HEK293 (cell line): ENCODE measurements at regions not wholly inside any gene's neighbourhood (a gene's known extent, or its start where the extent isn't known, plus 50 kb on each side); places are given as distances from the start of the nearest gene placed in this dataset.

Source experiments
- CTCF ChIA-PET: fragments of 350-600 bp; formaldehyde crosslinking; extraction: SDS; loops from one replicate; lab custom pipeline; 2021; ENCODE audit warnings: antibody characterized with exemption; lab: Yijun Ruan, JAX
- POLR2A ChIA-PET: fragments of 300-600 bp; formaldehyde crosslinking; extraction: SDS; loops from one replicate; lab custom pipeline; 2020; ENCODE audit warnings: antibody characterized with exemption, inconsistent platforms; lab: Yijun Ruan, JAX
- H3K27ac ChIP-seq: fragments of 200-500 bp; sonication (Bioruptor generic); 2 replicates; pipeline ENCODE4 v1.5.1; 2014; ENCODE audit warnings: low read depth, low read length, control low read depth, inconsistent platforms; ENCODE audit errors: extremely low read depth
- H3K36me3 ChIP-seq, 2 experiments: fragments of 200-500 bp in 1 of 2; sonication (Bioruptor generic) in 1 of 2; 1 replicate in 1 of 2; 2 replicates in 1 of 2; pipeline ENCODE4 v1.5.1; 2014 to 2017; ENCODE audit warnings: inconsistent platforms in 2 of 2, low read length in 2 of 2; ENCODE audit not compliant: control insufficient read depth in 2 of 2, insufficient read depth in 1 of 2
- H3K4me1 ChIP-seq: fragments of 200-500 bp; sonication (Bioruptor generic); 2 replicates; pipeline ENCODE4 v1.5.1; 2014; ENCODE audit warnings: mild to moderate bottlenecking, low read length, inconsistent platforms; ENCODE audit not compliant: control insufficient read depth, insufficient read depth
- H3K4me3 ChIP-seq: 2 replicates; pipeline ENCODE4 v1.5.1; 2011; ENCODE audit warnings: low read depth, mild to moderate bottlenecking, control low read depth, low read length, moderate library complexity
- H3K9me3 ChIP-seq: fragments of 200-500 bp; sonication (Bioruptor generic); 2 replicates; pipeline ENCODE4 v1.5.1; 2014; ENCODE audit warnings: low read depth, low read length, inconsistent platforms; ENCODE audit not compliant: control insufficient read depth, insufficient read depth
- HOXC10 ChIP-seq: sonication (generic); formaldehyde crosslinking; IDR thresholded peaks from 2 replicates; pipeline ENCODE4 v1.8.1; 2023; ENCODE audit warnings: mild to moderate bottlenecking, missing genetic modification reagents
- KLF7 ChIP-seq: fragments of 450-650 bp; formaldehyde crosslinking; IDR thresholded peaks from 2 replicates; pipeline ENCODE4 v1.5.1; 2016; ENCODE audit warnings: missing biosample characterization, missing genetic modification characterization, borderline replicate concordance
- MYNN ChIP-seq: fragments of 450-650 bp; formaldehyde crosslinking; IDR thresholded peaks from 2 replicates; pipeline ENCODE4 v1.5.1; 2016; ENCODE audit warnings: missing biosample characterization, missing genetic modification characterization, borderline replicate concordance
- SETDB1 ChIP-seq: IDR thresholded peaks from one replicate; pipeline ENCODE4 v1.6.1; 2017; ENCODE audit warnings: mild to moderate bottlenecking, low read length, moderate library complexity, mixed read lengths; ENCODE audit not compliant: insufficient read length
- ZBTB11 ChIP-seq: fragments of 450-650 bp; formaldehyde crosslinking; conservative IDR thresholded peaks from 2 replicates; pipeline ENCODE4 v1.5.1; 2016; ENCODE audit warnings: low read depth, missing biosample characterization, missing genetic modification characterization
- ZNF132 ChIP-seq: fragments of 450-650 bp; formaldehyde crosslinking; IDR thresholded peaks from 2 replicates; pipeline ENCODE4 v1.5.1; 2017; ENCODE audit warnings: missing biosample characterization, missing genetic modification characterization, borderline replicate concordance
- ZNF18 ChIP-seq: fragments of 450-650 bp; formaldehyde crosslinking; IDR thresholded peaks from 2 replicates; pipeline ENCODE4 v1.5.1; 2016; ENCODE audit warnings: missing biosample characterization, missing genetic modification characterization
- ZNF2 ChIP-seq: fragments of 450-650 bp; formaldehyde crosslinking; IDR thresholded peaks from 2 replicates; pipeline ENCODE4 v1.5.1; 2016; ENCODE audit warnings: missing biosample characterization, missing genetic modification characterization
- ZNF248 ChIP-seq: fragments of 450-650 bp; formaldehyde crosslinking; IDR thresholded peaks from 2 replicates; pipeline ENCODE4 v1.5.1; 2017; ENCODE audit warnings: missing biosample characterization, missing genetic modification characterization
- ZNF302 ChIP-seq: fragments of 450-650 bp; formaldehyde crosslinking; IDR thresholded peaks from 2 replicates; pipeline ENCODE4 v1.5.1; 2016; ENCODE audit warnings: missing biosample characterization, missing genetic modification characterization, low read depth
- ZNF548 ChIP-seq: fragments of 450-650 bp; formaldehyde crosslinking; IDR thresholded peaks from 2 replicates; pipeline ENCODE4 v1.5.1; 2016; ENCODE audit warnings: missing biosample characterization, missing genetic modification characterization
- ZNF561 ChIP-seq: fragments of 450-650 bp; IDR thresholded peaks from 2 replicates; pipeline ENCODE4 v1.5.1; 2018; ENCODE audit warnings: missing biosample characterization, missing genetic modification characterization, borderline replicate concordance
- ZNF629 ChIP-seq: fragments of 450-650 bp; formaldehyde crosslinking; IDR thresholded peaks from 2 replicates; pipeline ENCODE4 v1.5.1; 2017; ENCODE audit warnings: missing biosample characterization, missing genetic modification characterization
- TF ChIP-seq, protein P1 (sequence below): fragments of 450-650 bp; formaldehyde crosslinking; IDR thresholded peaks from 2 replicates; pipeline ENCODE4 v1.5.1; 2016; ENCODE audit warnings: missing biosample characterization, missing genetic modification characterization
- TF ChIP-seq, protein P2 (sequence below): fragments of 450-650 bp; formaldehyde crosslinking; IDR thresholded peaks from 2 replicates; pipeline ENCODE4 v1.5.1; 2016; ENCODE audit warnings: missing biosample characterization, missing genetic modification characterization

DNA sequence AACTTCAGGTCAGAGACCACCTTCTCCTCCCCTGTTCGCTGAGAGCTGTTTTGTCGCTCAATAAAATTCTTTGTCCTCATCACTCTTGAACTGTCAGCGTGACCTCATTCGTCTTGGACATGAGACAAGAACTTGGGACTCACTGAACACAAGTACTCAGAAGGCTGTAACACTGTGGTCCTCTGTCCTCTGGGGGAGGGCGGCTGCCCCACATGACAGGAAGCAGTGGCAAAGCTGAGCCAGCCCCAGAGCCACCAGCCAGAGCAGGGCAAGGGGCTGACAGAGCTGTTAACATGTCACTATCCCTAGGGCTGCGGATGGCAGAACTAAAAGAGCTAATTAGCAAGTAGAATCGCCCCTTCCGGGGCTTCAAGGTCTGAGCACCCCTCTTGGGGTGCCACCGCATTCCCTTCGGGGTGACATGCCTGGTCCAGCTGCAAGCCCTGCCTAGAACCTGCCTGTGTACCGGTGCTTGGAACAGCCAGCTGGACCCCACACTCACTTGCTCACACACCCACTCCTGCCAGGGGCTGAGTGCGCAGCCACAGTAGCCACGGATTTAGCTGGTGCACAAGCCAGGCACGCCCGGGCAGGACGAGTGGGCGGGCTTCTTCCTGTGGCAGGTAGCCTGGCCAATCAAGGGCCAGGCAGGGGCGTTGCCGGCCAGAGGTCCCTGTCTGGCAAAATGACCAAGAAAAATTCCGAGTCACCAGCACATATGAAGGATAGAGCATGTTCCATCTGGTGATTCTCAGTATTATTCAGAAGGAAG lies 648.6 kb upstream of the AGA start:
- H3K36me3 ChIP-seq, result no peaks in the 10 kb centered on the region
- POLR2A ChIA-PET, result no interaction called here
- H3K27ac ChIP-seq, result no peak overlapping the region
- TF ChIP-seq SETDB1 (peak; percentile 60), ZBTB11 (tag by site-specific recombination) (no peak), ZNF132 (tag by site-specific recombination) (no peak)
- no peak overlapping the region for H3K4me3 ChIP-seq
- H3K9me3 ChIP-seq, result no peaks in the 10 kb centered on the region
- CTCF ChIA-PET, result interaction anchor here (0.7 kb wide), 1 partner anchor 1335 kb away, joined by 3 read pairs; no protein-coding TSS in a partner anchor
- no peaks in the 10 kb centered on the region for H3K4me1 ChIP-seq

- ChIA-PET POLR2A (no interaction called here), CTCF (no interaction called here)
- Histone ChIP-seq H3K4me3 (no peak overlapping the region), H3K36me3 (no peaks in the 10 kb centered on the region)
- TF ChIP-seq ZNF548 (tag by site-specific recombination) (no peak), MYNN (no peak), ZNF2 (tag by site-specific recombination) (no peak), ZNF18 (no peak), ZNF629 (tag by site-specific recombination) (no peak), KLF7 (tag by site-specific recombination) (no peak)
- TF ChIP-seq, protein P1, sequence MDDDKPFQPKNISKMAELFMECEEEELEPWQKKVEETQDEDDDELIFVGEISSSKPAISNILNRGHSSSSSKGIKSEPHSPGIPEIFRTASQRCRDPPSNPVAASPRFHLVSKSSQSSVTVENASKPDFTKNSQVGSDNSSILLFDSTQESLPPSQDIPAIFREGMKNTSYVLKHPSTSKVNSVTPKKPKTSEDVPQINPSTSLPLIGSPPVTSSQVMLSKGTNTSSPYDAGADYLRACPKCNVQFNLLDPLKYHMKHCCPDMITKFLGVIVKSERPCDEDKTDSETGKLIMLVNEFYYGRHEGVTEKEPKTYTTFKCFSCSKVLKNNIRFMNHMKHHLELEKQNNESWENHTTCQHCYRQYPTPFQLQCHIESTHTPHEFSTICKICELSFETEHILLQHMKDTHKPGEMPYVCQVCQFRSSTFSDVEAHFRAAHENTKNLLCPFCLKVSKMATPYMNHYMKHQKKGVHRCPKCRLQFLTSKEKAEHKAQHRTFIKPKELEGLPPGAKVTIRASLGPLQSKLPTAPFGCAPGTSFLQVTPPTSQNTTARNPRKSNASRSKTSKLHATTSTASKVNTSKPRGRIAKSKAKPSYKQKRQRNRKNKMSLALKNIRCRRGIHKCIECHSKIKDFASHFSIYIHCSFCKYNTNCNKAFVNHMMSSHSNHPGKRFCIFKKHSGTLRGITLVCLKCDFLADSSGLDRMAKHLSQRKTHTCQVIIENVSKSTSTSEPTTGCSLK (tag by site-specific recombination), result no peak
- TF ChIP-seq, all 188 proteins: peak for 0
- no peak overlapping the region for H3K27ac ChIP-seq
- H3K4me1 ChIP-seq, result no peaks in the 10 kb centered on the region
- no peaks in the 10 kb centered on the region for H3K9me3 ChIP-seq
Observed at GRCh38 chr4:178102139-178102538, 659.9 kb upstream of the AGA start.

DNA sequence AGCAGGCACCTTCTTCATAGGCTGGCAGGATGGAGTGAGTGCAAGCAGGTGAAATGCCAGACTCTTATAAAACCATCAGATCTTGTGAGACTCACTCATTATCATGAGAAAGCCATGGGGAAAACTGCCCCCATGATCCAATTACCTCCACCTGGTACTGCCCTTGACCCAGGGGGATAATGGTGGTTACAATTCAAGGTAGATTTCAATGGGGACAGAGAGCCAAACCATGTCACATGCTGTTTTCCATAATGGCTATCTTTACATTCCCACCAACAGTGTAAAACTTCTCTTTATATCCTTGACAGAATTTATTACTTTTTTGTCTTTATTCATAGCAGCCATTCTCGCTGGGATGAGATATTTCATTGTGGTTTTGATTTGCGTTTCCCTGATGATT lies 663.0 kb upstream of the AGA start:
- TF ChIP-seq ZNF248 (no peak), ZNF302 (no peak), ZNF561 (tag by site-specific recombination) (no peak), HOXC10 (CRISPR knock-in tag) (no peak)
- TF ChIP-seq, protein P2, sequence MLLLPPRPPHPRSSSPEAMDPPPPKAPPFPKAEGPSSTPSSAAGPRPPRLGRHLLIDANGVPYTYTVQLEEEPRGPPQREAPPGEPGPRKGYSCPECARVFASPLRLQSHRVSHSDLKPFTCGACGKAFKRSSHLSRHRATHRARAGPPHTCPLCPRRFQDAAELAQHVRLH, result no peak
- TF ChIP-seq, all 188 proteins: peak for 0
- Histone ChIP-seq H3K4me3 (no peak overlapping the region), H3K9me3 (no peaks in the 10 kb centered on the region), H3K36me3 (no peaks in the 10 kb centered on the region), H3K4me1 (no peaks in the 10 kb centered on the region), H3K27ac (no peak overlapping the region)
- ChIA-PET POLR2A (no interaction called here), CTCF (no interaction called here)
